ENCODE measurements at regions not wholly inside any gene's neighbourhood (a gene's known extent, or its start where the extent isn't known, plus 50 kb on each side); places are given as distances from the start of the nearest gene placed in this dataset.

GRCh38 chr5:99398976-99399375 lies 470.2 kb upstream of the CHD1 start:
- H3K27ac ChIP-seq (ENCODE audit: insufficient read length, low read depth, low read length) = no peak overlapping the region
- H3K79me2 ChIP-seq (ENCODE audit: insufficient read depth, low read length) = no peaks in the 10 kb centered on the region
- H3K4me1 ChIP-seq (ENCODE audit: insufficient read depth, low read length) = no peaks in the 10 kb centered on the region
- no peak overlapping the region for H2AFZ ChIP-seq (ENCODE audit: low read length)
- H3K27me3 ChIP-seq (ENCODE audit: insufficient read depth, low read length) = no peaks in the 10 kb centered on the region
- no peak overlapping the region for H3K56ac ChIP-seq (ENCODE audit: insufficient read length, low read depth, low read length)
- no peak overlapping the region for H3K9ac ChIP-seq (ENCODE audit: extremely low read depth, insufficient read length, low read length)
- no peaks in the 10 kb centered on the region for H3K23me2 ChIP-seq (ENCODE audit: insufficient read length, low read depth, low read length, poor library complexity, severe bottlenecking)
- Mint-ChIP-seq H3K27ac (no peak overlapping the region), H3K27me3 (ENCODE audit: low read depth) (peaks cover 1% of the 10 kb centered on the region; the same call in 1 of the 2 replicates), H3K9me3 (peaks cover 9 to 12% of the 10 kb centered on the region in 2 experiments), H3K4me1 (no peaks in the 10 kb centered on the region), H3K36me3 (ENCODE audit: insufficient read depth in 1 of 3, low read depth in 3 of 3) (peaks cover 0 to 4% (median 0%) of the 10 kb centered on the region in 3 experiments; a peak in 2 of 7 replicates), H3K4me3 (no peak overlapping the region)
- H3K4me2 ChIP-seq (ENCODE audit: insufficient read depth, insufficient read length, low read length) = no peak overlapping the region
- H4K8ac ChIP-seq (replicated peaks; ENCODE audit: insufficient read length, low read depth, low read length) = no peak overlapping the region
- H3K9me3 ChIP-seq (ENCODE audit: control insufficient read depth, low read depth, low read length) = no peaks in the 10 kb centered on the region
- H2AK5ac ChIP-seq (ENCODE audit: insufficient read length, low read length) = no peak overlapping the region
- H2BK5ac ChIP-seq (ENCODE audit: insufficient read length, low read length) = no peak overlapping the region
- no peak overlapping the region for H3K14ac ChIP-seq (ENCODE audit: insufficient read depth, low read length)
- H2BK20ac ChIP-seq (ENCODE audit: low read depth, low read length, poor library complexity, severe bottlenecking) = no peak overlapping the region
- H2BK120ac ChIP-seq (ENCODE audit: low read depth, low read length, poor library complexity, severe bottlenecking) = no peak overlapping the region
- H4K20me1 ChIP-seq (ENCODE audit: control insufficient read depth, insufficient read depth, insufficient read length) = no peaks in the 10 kb centered on the region
- no peaks in the 10 kb centered on the region for H3K79me1 ChIP-seq (ENCODE audit: insufficient read depth, low read depth, low read length, poor library complexity, severe bottlenecking)
- H4K91ac ChIP-seq (ENCODE audit: insufficient read length, low read depth, low read length) = no peak overlapping the region
- H2BK15ac ChIP-seq (ENCODE audit: low read depth, low read length) = no peak overlapping the region
- H3K18ac ChIP-seq (ENCODE audit: insufficient read length, low read depth, low read length) = no peak overlapping the region
- DNase-seq = no peak
- H4K5ac ChIP-seq (ENCODE audit: insufficient read length, low read depth, low read length) = no peak overlapping the region
- TF ChIP-seq CTCF (conservative IDR thresholded peaks at IDR 0.05) = no peak
- H3K23ac ChIP-seq (ENCODE audit: insufficient read length, low read depth, low read length) = no peak overlapping the region
- no peak overlapping the region for H3T11ph ChIP-seq (ENCODE audit: low read length)
- H2BK12ac ChIP-seq (ENCODE audit: insufficient read length, low read depth, low read length) = no peak overlapping the region
- no peak overlapping the region for H3K4ac ChIP-seq (ENCODE audit: low read depth, low read length)
